Spinal cord (tissue), 9 donors: ENCODE measurements at regions not wholly inside any gene's neighbourhood (a gene's known extent, or its start where the extent isn't known, plus 50 kb on each side); places are given as distances from the start of the nearest gene placed in this dataset.
"Not testable (repeated sequence)": the region's sequence is repeated elsewhere in the genome, so short reads cannot be mapped to it uniquely, and the experiment has no call there.

Source experiments
- DNase-seq, 6 donors: peaks; one replicate each; pipeline versions ENCODE4 v3.0.0 to v3.0.0-alpha.2; 2013 to 2015; ENCODE audit warnings: low spot score in 6 of 6, low read depth in 4 of 6
- H3K27ac ChIP-seq: one replicate; pipeline ENCODE4 v1.5.1; 2013; ENCODE audit warnings: low read depth, low read length, control low read depth
- H3K27me3 ChIP-seq: one replicate; pipeline ENCODE4 v1.6.1; 2013; ENCODE audit warnings: low read length; ENCODE audit not compliant: control insufficient read depth, insufficient read depth
- H3K36me3 ChIP-seq: one replicate; pipeline ENCODE4 v1.6.1; 2013; ENCODE audit warnings: low read length; ENCODE audit not compliant: control insufficient read depth, insufficient read depth
- H3K4me1 ChIP-seq: one replicate; pipeline ENCODE4 v1.6.1; 2013; ENCODE audit warnings: low read length; ENCODE audit not compliant: control insufficient read depth, insufficient read depth
- H3K4me3 ChIP-seq: one replicate; pipeline ENCODE4 v1.5.1; 2013; ENCODE audit warnings: low read depth, low read length, control low read depth
- H3K9me3 ChIP-seq: one replicate; pipeline ENCODE4 v1.6.1; 2013; ENCODE audit warnings: low read length; ENCODE audit not compliant: control insufficient read depth, insufficient read depth
- WGBS: methylation state at CpG from one replicate; pipeline ENCODE4 v1.1.5; 2013; ENCODE audit warnings: missing lambda C conversion rate; ENCODE audit not compliant: insufficient coverage; 5-methylcytosine and 5-hydroxymethylcytosine counted together
- donor health status: healthy.

DNA sequence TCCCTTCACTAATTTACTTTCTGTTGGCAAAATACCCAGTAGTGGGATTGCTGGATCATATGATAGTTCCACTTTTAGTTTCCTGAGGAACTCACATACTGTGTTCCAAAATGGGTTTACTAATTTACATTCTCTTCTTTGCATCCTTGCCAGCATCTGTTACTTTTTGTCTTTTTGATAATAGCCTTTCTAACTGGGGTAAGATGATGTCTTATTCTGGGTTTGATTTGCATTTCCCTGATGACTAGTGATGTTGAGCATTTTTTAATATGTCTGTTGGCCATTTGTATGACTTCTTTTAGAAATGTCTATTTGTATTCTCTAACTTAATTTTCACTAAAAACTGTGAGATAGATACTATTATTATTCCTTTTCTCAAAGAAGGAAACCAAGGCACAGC is 411.7 kb downstream of the SOCS6 start:
- H3K4me1 ChIP-seq = no peaks in the 10 kb centered on the region
- H3K36me3 ChIP-seq = no peaks in the 10 kb centered on the region
- H3K4me3 ChIP-seq = no peak overlapping the region
- H3K27ac ChIP-seq = no peak overlapping the region
- H3K27me3 ChIP-seq = no peaks in the 10 kb centered on the region
- no peaks in the 10 kb centered on the region for H3K9me3 ChIP-seq
- DNase-seq = no peak

DNA sequence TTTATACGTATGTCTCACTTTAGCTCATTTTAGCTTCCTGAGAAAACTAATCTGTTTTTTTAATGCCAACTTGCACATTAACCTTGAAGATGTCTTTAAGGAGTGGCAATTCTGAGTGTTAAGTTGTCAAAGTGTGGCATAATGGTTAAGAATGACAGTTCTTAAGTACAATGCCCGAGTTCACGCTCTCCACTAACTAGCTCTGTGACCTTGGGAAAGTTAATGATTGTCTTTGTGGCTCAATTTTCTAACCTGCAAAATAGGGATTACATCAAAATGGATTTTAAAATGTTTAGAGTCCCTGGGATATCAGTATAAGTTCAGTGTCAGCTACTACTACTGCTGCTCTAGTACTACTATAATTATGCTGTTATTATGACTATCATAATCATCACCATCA is 409.7 kb downstream of the SOCS6 start:
- Histone ChIP-seq H3K9me3 (no peaks in the 10 kb centered on the region), H3K36me3 (no peaks in the 10 kb centered on the region), H3K27me3 (no peaks in the 10 kb centered on the region), H3K4me1 (no peaks in the 10 kb centered on the region), H3K27ac (no peak overlapping the region), H3K4me3 (no peak overlapping the region)
- no peak for DNase-seq
- WGBS = no CpG with 5 or more reads among the region's 3 CpGs

GRCh38 chr18:70693246-70693645 is 404.4 kb downstream of the SOCS6 start:
- H3K4me1 ChIP-seq = no peaks in the 10 kb centered on the region
- H3K27me3 ChIP-seq = no peaks in the 10 kb centered on the region
- H3K4me3 ChIP-seq = no peak overlapping the region
- DNase-seq = no peak
- no peak overlapping the region for H3K27ac ChIP-seq
- 32% methylated on average over 3 of the region's 6 CpGs for WGBS
- no peaks in the 10 kb centered on the region for H3K36me3 ChIP-seq
- no peaks in the 10 kb centered on the region for H3K9me3 ChIP-seq

- DNase-seq, H3K27me3 ChIP-seq, H3K4me1 ChIP-seq, H3K4me3 ChIP-seq, H3K9me3 ChIP-seq, H3K36me3 ChIP-seq, H3K27ac ChIP-seq: not testable (repeated sequence)
- no CpG with 5 or more reads among the region's 5 CpGs for WGBS
Observed at GRCh38 chr18:70689765-70690164, 400.9 kb downstream of the SOCS6 start.

DNA sequence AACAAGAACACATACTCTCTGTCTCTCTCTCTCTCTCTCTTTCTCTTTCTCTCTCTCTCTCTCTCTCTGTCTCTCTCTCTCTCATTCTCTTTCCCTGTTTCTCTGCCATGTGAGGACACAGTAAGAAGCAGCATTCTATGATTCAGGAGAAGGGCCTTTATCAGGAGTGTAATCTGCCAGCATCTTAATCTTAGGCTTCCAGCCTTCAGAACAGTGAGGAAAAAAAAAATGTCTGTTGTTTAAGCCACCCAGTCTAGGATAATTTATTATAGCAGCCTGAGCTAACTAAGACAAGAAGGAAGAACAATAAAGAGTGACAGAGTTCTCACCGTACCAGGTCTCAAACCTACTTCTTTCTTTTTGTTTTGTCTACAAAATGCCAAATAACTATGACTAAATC is 399.4 kb downstream of the SOCS6 start:
- no CpG with 5 or more reads among the region's 1 CpG for WGBS
- Histone ChIP-seq H3K27me3 (no peaks in the 10 kb centered on the region), H3K9me3 (no peaks in the 10 kb centered on the region), H3K27ac (no peak overlapping the region), H3K4me1 (no peaks in the 10 kb centered on the region), H3K36me3 (no peaks in the 10 kb centered on the region), H3K4me3 (no peak overlapping the region)
- no peak for DNase-seq

DNA sequence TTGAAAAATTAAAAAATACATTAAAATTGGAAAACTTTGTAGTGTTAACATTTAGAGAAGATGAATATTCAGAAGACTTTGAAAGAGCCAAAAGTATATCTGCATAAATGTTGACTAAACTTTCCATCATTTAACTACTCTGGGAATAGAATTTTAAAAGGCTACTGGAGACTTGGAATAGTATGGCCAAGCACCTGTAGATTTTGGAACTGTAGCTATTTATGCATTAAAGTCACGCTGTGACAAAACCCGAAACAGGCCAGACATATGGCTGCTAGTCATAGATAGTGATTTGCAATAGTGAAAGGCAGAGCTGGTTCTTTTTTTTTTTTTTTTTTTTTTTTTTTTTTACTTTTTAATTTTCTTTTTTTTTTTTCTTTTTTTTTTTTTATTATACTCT is 396.0 kb downstream of the SOCS6 start:
- DNase-seq = peak in 1 of 6 donors; percentile 57
- Histone ChIP-seq H3K4me3 (no peak overlapping the region), H3K36me3 (no peaks in the 10 kb centered on the region), H3K27ac (no peak overlapping the region), H3K27me3 (no peaks in the 10 kb centered on the region), H3K4me1 (no peaks in the 10 kb centered on the region), H3K9me3 (no peaks in the 10 kb centered on the region)
- 100% methylated on average over 1 of the region's 2 CpGs for WGBS

DNA sequence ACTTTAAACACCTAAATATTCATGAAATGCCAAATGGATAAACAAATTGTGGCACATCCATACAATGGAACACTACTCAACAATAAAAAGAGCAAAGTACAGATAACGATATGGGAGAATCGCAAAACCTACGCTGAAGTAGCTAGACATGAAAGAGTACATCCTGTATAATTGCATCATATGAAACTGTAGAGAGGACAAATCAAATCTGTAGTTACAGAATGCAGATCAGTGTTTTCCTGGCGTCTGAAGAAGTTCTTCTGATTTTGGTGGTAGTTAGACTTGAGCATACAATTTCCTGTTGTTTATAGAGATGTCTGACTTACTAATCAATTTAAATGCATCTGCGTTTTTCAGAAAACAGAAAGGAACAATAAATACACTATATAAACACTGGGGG is 394.4 kb downstream of the SOCS6 start:
- no peaks in the 10 kb centered on the region for H3K27me3 ChIP-seq
- no CpG with 5 or more reads among the region's 5 CpGs for WGBS

DNA sequence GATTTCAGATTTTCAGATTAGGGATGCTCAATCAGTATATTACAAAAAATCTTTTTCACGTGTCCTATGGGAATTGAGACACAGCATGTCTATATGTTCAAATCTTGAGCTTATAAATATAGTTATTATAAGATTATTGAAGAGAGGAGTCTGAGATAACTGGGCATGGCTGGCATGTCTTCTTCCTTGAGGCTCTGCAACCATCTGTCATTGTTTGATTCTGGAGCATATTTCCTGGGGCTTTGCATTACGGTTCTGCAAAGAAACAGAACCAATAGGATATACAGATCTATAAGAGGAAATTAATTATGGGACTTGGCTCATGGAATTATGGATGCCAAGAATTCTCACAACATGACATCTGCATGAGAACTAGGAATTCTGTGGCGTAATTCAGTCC is 386.1 kb downstream of the SOCS6 start:
- Histone ChIP-seq H3K36me3 (no peaks in the 10 kb centered on the region), H3K9me3 (no peaks in the 10 kb centered on the region), H3K27me3 (no peaks in the 10 kb centered on the region), H3K4me3 (no peak overlapping the region), H3K27ac (no peak overlapping the region), H3K4me1 (no peaks in the 10 kb centered on the region)
- no peak for DNase-seq
- 71% methylated on average over 1 of the region's 3 CpGs for WGBS

More for the DNA sequence above, 394.4 kb downstream of the SOCS6 start:
- Histone ChIP-seq H3K36me3 (no peaks in the 10 kb centered on the region), H3K9me3 (no peaks in the 10 kb centered on the region), H3K4me3 (no peak overlapping the region), H3K4me1 (no peaks in the 10 kb centered on the region), H3K27ac (no peak overlapping the region)
- no peak for DNase-seq

DNA sequence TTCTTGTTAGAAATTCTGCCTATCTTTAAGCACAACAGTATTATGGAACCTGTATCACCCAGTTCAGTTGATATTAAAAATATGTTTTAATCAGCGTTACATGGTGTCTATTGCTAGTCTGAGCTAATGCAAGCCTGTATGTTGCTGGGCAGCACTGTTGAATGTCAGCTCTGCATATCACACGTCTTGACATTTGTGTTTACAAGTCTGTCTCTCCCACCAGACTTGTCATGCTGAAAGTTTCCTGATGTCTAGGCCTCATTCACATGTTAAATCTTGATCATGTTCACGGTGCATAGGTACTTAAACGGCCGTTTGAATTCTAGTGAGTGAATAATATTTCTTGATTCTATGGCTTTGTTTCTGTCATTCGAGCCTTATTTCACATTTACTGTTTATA is 385.0 kb downstream of the SOCS6 start:
- H3K4me1 ChIP-seq = no peaks in the 10 kb centered on the region
- 94% methylated on average over 2 of the region's 6 CpGs for WGBS
- no peak for DNase-seq
- H3K9me3 ChIP-seq = peaks cover 2% of the 10 kb centered on the region
- no peaks in the 10 kb centered on the region for H3K36me3 ChIP-seq
- no peaks in the 10 kb centered on the region for H3K27me3 ChIP-seq
- H3K4me3 ChIP-seq = no peak overlapping the region
- H3K27ac ChIP-seq = no peak overlapping the region

GRCh38 chr18:70672581-70672980 is 383.7 kb downstream of the SOCS6 start:
- Histone ChIP-seq H3K4me1 (no peaks in the 10 kb centered on the region), H3K27me3 (no peaks in the 10 kb centered on the region), H3K9me3 (peaks cover 2% of the 10 kb centered on the region), H3K36me3 (no peaks in the 10 kb centered on the region), H3K4me3 (no peak overlapping the region), H3K27ac (no peak overlapping the region)
- 40% methylated on average over 1 of the region's 5 CpGs for WGBS
- DNase-seq = peak in 1 of 6 donors; percentile 44
